Fibroblast of skin of right biceps (primary cell): ENCODE measurements at regions not wholly inside any gene's neighbourhood (a gene's known extent, or its start where the extent isn't known, plus 50 kb on each side); places are given as distances from the start of the nearest gene placed in this dataset.
A peak's percentile ranks its signal among the peaks of the same experiment; 100 is the strongest.
"Not testable (repeated sequence)": the region's sequence is repeated elsewhere in the genome, so short reads cannot be mapped to it uniquely, and the experiment has no call there.

Source experiments
- DNase-seq: peaks from one replicate; pipeline ENCODE4 v3.0.0-alpha.2; 2013

GRCh38 chr13:50233574-50233973, 218.3 kb downstream of the KCNRG start:
- DNase-seq = not testable (repeated sequence)

DNA sequence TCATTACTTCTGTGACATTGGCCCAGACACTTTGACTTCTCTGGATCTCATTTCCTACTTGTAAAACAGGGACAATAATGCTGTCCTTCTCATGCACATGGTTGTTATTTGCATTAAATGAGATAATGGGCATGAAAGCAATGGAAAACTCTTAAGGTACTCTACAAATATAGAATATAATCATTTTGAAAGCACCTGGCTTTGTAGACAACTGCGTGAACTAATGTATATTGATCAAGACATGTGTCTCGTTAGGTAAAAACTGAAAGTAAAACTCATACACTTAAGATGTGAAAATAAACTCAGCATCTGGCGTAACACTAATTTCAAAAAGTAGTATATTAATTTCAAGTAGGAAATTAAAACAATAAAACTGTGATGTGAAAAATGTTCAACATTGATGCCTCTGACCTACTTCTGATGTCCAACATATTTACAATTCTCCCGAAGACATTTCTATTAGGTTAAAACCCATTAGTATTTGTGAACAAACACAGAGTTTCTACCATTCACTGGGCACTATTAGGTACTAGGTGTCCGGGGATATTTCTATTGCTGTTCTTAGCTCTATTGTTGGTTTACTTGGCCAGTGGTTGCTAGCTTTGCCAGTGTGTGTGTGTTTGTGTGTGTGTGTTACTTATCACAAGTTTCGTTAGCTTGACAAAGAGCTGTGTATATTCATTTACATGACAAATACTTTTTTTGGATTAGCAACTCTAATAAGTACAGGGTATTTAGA, 220.5 kb downstream of the KCNRG start:
- DNase-seq = no peak

DNA sequence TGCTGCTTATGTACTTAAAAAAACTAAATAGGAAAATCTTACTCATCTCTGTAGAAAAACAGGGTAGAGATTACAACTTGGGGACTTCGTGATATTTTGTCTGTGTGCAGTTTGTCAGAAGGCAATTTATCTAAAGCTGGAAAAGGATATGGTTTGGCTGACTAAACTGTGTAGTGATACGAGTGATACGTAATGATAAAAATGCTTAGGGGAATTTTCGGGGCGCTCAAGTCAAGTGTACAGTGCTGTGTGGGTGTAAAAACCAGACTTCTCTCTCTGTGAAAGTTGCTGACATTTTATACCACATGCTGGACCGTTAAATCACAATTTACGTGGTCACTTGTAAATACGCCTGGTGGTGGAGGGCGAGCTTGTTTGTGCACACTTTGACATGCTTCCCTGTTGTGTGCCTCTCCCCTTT, 221.7 kb downstream of the KCNRG start:
- no peak for DNase-seq

GRCh38 chr13:50238922-50239321, 223.7 kb downstream of the KCNRG start:
- DNase-seq = no peak

DNA sequence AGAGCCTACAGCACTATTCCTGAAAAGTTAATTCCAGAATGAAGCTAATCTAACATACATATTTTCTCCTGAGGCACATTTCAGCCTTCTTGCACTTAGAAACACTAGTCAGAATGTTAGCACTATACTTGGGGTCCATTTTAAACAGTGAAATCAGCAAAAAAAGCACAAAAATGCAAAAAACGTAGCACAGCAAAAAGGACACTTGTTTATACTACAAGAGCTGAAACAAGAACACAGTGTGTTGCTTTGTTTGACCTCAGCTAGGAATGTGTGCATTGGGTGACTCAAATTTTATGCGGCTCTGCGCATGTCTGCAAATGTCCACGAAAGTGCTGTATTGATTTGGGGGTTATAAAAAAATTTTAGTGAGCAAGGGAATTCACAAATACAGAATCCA, 226.2 kb downstream of the KCNRG start:
- no peak for DNase-seq

DNA sequence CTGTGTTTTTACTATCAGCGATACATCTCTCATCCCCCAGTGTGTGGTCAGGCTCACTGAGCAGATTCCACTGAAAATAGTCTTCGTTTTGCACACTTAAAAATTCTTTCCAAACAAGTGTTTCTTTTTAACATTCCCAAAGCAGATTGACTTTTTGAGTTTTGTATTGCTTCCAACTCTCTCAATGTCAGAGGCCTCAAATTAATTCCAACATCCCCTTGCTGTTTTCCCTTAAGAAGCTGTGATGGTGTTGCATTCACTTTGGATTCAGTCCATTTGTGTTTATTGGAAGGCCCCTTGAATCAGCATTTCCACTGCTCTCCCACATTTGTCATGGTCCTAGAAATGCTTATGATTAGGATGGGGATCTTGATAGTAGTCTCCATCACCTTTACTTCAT, 228.7 kb downstream of the KCNRG start:
- no peak for DNase-seq

DNA sequence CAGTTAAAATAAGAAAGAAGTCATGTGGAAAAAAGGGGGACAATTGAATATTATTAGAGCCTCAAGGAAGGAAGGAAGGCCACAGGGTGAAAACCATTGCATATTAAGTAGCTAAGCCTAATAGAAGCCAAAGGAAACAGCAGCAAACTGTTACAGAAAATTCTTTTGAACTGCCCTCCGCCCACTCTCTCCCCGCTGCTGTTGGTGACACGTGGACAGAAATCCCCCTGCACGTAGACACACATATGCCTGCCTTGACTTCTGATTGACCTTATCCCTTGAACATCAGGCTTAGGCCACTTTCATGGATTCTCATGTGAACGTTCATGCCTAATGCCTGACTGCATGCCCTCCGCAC, 229.1 kb downstream of the KCNRG start:
- no peak for DNase-seq

DNA sequence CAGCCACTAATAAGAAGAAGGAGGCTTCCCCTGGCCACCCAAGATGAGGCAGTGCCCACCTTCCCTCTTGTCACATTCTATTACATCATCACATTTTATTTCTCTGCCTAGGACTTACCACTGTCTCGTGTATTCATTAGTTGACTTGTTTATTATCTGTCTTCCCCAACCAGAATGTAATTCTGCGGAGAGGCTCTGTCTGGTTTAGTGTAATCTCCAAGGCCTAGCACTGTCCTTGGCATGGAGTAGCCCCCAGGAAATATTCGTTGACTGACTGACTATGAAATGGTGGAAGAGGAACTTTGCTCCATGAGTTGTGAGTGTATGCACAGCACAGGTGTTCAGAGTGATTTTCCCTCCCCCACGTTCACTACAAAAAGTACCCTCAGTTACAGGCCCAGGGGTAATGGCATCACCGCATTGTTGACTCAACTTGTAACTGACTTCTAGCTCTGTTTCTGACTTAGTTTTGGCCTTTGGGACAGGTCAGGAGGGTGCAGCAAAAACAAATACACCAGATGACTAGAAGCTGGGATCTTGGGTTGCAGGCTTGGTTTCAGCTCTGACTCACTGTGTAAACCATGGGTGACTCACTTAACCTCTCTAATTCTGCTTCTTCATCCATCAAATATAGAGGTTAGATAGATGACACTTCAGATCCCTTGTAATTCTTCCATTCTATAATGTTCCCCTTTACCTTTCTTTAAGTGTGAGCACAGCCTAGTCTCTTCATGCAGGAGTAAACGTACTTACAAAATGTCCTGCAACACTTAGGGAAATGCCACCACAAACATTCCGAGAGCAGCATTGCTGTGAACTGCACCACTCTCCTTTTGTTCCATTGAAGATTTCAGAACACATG, 229.7 kb downstream of the KCNRG start:
- DNase-seq = peak; percentile 86

DNA sequence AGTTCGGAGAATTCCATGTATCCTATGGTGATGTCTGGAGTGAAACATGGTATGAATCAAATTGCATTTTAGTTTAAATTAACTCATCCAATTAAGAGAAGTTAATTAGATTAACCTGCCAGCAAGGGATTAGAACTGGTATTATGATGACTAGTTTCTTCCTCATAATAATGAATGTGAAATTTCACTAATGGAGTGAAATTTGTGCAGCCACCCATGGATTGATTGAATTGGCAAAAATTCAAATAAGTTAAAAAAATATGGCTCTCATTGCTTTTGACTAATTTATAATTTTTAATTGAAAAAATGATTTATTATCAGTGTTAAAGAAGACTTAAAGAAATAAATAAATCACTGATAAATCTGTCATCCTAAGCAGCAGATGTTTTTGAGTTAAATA, 232.0 kb downstream of the KCNRG start:
- no peak for DNase-seq

- DNase-seq = no peak
These were observed 233.4 kb downstream of the KCNRG start for GRCh38 chr13:50248516-50249143.

DNA sequence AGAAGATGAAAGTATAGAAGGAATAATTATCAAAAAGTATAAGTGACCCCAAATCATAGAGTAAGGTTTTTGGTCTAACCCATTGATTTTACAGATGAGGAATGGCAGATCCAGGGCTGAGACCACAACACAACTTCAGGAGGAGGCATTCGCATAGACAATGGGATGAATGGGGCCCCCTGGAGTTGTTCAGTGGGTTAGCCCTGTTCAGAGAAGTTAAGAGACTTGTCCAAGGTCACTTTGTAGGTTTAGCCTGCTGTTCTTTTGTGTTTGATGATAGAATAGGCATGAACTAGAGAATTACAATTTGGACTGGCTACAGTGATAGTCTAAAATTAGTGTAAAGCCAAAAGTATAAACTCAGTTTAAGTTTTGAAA, 233.9 kb downstream of the KCNRG start:
- DNase-seq = no peak

DNA sequence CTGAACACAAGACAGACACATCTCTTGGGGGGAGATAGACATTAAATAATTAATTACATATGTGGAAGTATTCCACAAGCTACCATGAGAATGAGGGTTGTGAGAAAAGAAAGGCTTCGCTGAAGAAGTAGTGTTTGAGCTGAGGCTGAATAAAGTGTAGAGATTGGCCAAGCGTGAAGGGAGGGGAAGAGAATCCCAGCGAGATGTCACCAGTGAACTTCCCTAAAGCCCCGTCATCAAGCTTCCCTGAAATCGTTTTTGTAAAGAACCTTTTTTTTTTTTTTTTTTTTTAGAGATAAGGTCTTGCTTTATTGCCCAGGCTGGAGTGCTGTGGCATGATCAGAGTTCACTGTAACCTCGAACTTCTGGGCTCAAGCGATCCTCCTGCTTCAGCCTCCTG, 235.2 kb downstream of the KCNRG start:
- no peak for DNase-seq

DNA sequence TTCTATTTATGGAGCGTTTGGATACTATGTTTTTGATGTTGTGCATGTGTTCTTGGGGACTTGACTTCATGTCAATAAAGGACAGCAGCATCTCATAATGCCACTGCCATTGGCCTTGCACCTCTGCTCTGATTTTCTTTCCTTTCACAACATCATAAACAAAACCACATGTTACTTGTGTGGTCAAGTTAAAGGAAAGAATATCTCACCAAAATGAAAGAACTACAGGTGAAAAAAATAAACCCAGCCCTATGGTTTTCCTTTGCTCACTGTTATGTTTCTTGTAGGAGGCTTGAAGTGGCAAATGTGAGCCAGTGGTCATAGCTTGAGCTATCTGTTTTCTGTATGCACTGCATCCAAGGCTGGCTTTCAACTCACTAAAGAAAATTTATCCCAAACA, 240.4 kb downstream of the KCNRG start:
- no peak for DNase-seq

GRCh38 chr13:50256536-50257321, 241.5 kb downstream of the KCNRG start:
- not testable (repeated sequence) for DNase-seq

DNA sequence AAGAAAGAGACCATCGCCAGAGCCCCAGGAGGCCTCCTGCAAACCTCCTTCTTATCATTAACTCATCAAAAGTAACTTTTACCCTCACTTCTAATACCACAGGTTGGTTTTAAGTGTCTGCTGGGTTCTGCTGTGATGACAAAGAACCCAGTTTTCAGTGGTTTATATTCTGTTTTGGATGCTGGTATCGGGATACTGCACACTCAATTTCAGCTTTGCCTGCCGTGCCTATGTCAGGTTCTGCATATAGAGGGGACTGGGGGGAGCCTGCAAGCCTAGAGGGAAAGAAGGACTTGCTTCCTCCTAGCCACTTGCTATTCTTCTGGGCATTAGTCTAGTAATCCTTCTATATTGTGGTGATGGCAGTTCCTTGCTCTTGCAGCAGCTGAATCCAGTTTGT, 242.4 kb downstream of the KCNRG start:
- DNase-seq = no peak

- no peak for DNase-seq
These were observed 246.1 kb downstream of the KCNRG start for GRCh38 chr13:50261130-50261901.

- DNase-seq = no peak
These were observed 251.8 kb downstream of the KCNRG start for GRCh38 chr13:50267066-50267465.

DNA sequence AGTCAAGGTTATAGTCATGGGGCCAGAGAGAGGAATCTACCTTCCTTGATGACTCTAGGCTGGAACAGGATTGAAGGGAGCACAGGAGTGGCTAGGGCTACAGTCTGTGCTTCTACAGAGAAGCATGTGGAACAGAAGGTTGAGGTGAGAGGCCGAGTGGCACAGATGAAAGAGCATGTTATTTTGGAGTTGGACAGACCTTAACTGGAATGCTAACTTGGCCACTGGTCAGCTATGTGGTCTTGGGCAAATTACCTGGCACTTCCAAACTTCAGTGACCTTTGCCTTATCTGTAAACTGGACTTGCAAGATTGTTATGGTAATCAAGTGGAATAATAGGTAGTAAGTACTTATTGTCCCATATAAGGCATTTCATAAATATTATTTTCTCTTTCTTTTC, 252.7 kb downstream of the KCNRG start:
- DNase-seq = no peak

DNA sequence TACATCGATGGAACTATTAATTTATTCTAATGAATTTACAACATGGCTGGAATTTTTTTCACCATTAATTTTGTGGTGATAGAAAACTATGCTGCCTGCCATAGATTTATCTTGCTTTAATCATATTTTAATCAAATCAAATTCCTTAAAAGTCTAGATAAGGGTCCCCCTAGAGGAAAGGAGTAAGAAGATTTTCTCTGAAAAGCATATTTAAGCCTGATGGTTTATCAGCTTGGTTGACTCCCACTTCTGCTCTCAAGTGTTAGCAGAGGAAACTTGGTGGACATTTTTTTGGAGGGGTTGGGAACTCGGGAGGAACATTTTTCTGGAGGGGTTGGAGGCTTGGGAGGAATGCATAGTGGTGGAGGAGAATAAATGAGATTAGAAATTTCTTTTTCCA, 253.3 kb downstream of the KCNRG start:
- no peak for DNase-seq

GRCh38 chr13:50274181-50274580, 258.9 kb downstream of the KCNRG start:
- DNase-seq = no peak

DNA sequence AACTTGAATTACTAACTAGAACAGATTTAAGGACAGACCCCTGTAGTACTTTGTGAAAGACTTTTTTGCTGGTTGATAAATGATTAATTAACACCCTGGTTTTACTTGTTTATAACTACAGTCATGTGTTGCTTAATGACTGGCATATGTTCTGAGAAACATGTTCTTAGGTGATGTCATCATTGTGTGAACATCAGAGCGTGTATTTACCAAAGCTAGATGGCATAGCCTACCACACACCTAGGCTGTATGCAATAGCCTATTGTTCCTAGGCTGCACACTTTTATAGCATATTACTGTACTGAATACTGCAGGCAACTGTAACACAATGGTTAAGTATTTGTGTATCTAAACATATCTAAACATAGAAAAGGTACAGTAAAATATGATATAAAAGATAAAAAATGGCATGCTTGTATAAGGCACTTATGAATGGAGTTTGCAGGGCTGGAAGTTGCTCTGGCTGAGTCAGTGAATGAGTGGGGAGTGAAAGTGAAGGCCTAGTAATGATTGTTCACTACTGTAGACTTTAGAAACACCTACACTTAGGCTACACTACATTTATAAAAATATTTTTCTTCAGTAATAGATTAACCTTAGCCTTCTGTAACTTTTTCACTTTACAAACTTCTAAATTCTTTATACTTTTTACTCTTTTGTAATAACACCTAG, 260.3 kb downstream of the KCNRG start:
- no peak for DNase-seq

DNA sequence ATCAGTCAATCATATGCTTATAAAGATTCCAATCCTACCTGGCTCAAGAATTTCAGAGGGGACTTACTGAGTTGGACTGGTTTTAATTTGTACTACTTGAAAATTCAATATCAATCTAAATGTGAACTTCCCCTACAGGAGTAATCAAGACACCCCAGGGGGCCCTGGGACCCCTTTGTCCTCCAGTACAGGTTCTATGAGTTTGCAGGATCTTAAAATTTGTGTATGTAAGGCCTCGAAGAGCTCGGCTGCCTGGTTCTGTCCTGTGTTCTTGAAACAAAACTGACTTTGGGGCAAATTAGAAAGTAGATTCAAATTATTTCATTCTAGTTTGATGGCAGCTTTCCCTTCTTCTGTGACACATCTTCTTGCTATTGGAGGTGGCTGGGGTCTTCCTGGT, 261.3 kb downstream of the KCNRG start:
- DNase-seq = no peak
